ENCODE measurements at regions not wholly inside any gene's neighbourhood (a gene's known extent, or its start where the extent isn't known, plus 50 kb on each side); places are given as distances from the start of the nearest gene placed in this dataset.
"Not testable (repeated sequence)": the region's sequence is repeated elsewhere in the genome, so short reads cannot be mapped to it uniquely, and the experiment has no call there.

DNA sequence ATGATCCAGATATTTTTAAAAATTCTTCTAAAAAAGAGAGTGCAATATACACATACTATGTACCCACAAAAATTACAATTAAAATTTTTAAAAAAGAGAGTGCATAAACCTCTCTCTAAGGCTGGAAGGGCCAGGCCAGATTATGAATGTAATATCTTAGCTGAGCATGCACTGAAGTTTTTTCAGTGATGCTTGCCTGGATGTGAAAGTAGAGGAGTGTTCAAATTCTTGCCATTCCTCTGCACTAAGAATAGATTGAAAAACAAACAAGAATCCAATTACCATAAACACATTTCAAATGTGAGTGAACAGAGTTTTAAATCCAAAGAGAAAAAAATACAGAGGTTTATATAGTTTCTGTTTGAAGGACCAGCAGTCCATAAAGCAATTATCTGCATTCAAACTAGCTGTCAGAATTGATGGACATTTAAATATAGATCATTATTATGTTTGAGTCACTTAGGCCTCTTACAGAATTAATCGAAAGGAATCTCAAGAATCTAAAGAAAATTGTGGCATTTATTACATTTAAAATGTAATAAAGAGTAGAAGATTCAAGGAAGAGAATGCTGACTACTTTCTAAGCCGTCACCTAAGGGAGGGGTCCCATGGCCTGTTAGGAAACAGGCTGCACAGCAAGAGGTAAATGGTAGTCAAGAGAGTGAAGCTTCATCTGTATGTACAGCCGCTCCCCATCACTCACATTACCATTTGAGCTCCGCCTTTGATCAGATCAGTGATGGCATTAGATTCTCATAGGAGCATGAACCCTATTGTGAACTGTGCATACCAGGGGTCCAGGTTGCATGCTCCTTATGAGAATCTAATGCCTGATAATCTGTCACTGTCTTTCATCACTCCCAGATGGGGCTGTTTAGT is 159.3 kb upstream of the MDFIC2 start:
- H3K4me1 Mint-ChIP-seq (ENCODE audit: low read depth) = peaks cover 19% of the 10 kb centered on the region
- no peak for DNase-seq (ENCODE audit: low spot score)
- H3K27ac Mint-ChIP-seq (ENCODE audit: unreplicated experiment) = peak overlapping the region; percentile 47
- TF ChIP-seq, protein P1, sequence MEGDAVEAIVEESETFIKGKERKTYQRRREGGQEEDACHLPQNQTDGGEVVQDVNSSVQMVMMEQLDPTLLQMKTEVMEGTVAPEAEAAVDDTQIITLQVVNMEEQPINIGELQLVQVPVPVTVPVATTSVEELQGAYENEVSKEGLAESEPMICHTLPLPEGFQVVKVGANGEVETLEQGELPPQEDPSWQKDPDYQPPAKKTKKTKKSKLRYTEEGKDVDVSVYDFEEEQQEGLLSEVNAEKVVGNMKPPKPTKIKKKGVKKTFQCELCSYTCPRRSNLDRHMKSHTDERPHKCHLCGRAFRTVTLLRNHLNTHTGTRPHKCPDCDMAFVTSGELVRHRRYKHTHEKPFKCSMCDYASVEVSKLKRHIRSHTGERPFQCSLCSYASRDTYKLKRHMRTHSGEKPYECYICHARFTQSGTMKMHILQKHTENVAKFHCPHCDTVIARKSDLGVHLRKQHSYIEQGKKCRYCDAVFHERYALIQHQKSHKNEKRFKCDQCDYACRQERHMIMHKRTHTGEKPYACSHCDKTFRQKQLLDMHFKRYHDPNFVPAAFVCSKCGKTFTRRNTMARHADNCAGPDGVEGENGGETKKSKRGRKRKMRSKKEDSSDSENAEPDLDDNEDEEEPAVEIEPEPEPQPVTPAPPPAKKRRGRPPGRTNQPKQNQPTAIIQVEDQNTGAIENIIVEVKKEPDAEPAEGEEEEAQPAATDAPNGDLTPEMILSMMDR (IDR thresholded peaks at IDR 0.05) = no peak
- H3K27me3 Mint-ChIP-seq (ENCODE audit: low read depth) = no peaks in the 10 kb centered on the region
- H3K36me3 Mint-ChIP-seq (ENCODE audit: low read depth) = peaks cover 4% of the 10 kb centered on the region
- peaks cover 5% of the 10 kb centered on the region for H3K9me3 Mint-ChIP-seq (ENCODE audit: low read depth)
- H3K4me3 Mint-ChIP-seq (ENCODE audit: unreplicated experiment) = no peak overlapping the region

DNA sequence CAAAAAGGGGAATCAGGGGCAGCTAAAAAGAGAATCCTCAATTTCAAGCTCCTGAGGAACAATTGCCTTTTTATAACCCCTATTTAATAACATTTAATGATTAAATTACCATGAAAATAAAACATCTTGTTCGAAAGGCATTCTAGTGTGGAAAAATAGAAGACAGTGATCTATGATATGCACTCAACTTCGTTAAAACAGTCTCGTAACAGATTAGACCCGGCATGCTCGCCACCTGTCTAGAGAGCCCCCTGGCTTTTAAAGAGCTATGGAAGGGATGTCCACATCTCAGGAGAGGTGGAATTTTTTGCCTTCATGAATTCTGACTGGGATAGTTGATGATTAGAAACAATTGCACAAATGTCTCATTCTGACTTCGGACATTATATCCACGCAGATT is 153.7 kb upstream of the MDFIC2 start:
- H3K4me1 Mint-ChIP-seq (ENCODE audit: low read depth) = peaks cover 8% of the 10 kb centered on the region
- peaks cover 3% of the 10 kb centered on the region for H3K9me3 Mint-ChIP-seq (ENCODE audit: low read depth)
- TF ChIP-seq, protein P1 (IDR thresholded peaks at IDR 0.05) = no peak
- H3K27me3 Mint-ChIP-seq (ENCODE audit: low read depth) = peaks cover 13% of the 10 kb centered on the region
- H3K27ac Mint-ChIP-seq (ENCODE audit: unreplicated experiment) = no peak overlapping the region
- no peak overlapping the region for H3K4me3 Mint-ChIP-seq (ENCODE audit: unreplicated experiment)
- H3K36me3 Mint-ChIP-seq (ENCODE audit: low read depth) = peaks cover 3% of the 10 kb centered on the region
- DNase-seq (ENCODE audit: low spot score) = no peak

DNA sequence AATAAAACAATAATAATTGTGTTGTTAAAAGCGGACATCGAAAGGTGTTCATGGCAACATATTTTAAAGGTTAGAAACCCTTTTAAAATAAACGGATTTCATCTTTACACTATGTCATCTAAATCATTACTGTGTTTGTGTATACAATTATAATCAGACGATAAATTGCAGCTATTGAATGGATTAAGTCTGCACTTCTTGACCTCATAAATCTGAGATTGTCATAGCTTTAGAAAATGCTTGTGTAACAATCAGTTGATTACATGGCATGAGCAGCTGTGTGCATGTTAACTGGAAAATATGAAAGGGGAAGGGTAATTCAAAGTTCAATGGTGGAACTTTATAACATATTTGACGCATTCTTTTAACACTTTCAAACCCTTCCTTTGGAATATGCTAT is 152.4 kb upstream of the MDFIC2 start:
- H3K4me1 Mint-ChIP-seq (ENCODE audit: low read depth) = no peaks in the 10 kb centered on the region
- no peak overlapping the region for H3K4me3 Mint-ChIP-seq (ENCODE audit: unreplicated experiment)
- no peak for DNase-seq (ENCODE audit: low spot score)
- H3K27ac Mint-ChIP-seq (ENCODE audit: unreplicated experiment) = no peak overlapping the region
- H3K36me3 Mint-ChIP-seq (ENCODE audit: low read depth) = peaks cover 3% of the 10 kb centered on the region
- TF ChIP-seq, protein P1 (IDR thresholded peaks at IDR 0.05) = no peak
- peaks cover 25% of the 10 kb centered on the region for H3K27me3 Mint-ChIP-seq (ENCODE audit: low read depth)
- H3K9me3 Mint-ChIP-seq (ENCODE audit: low read depth) = peaks cover 3% of the 10 kb centered on the region

DNA sequence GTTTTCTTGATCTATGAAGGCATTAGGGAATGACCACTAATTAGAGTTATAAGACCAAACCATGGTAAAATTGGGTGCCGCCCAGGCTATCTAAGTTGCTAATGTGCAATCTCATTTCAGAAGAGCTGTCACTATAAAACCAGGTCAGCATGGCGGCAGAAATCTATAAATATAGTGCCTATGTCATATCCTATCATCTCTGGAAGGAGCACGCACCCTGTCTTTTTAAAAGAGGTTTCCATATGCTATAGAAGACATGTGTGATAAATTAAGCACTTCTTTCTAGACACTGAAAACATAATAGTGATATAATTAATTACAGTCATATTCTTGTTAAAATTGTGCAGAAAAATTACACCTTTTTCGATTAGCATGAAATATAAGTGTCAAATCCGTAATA is 152.0 kb upstream of the MDFIC2 start:
- TF ChIP-seq, protein P1 (IDR thresholded peaks at IDR 0.05) = no peak
- no peak overlapping the region for H3K4me3 Mint-ChIP-seq (ENCODE audit: unreplicated experiment)
- DNase-seq (ENCODE audit: low spot score) = no peak
- no peak overlapping the region for H3K27ac Mint-ChIP-seq (ENCODE audit: unreplicated experiment)
- no peaks in the 10 kb centered on the region for H3K4me1 Mint-ChIP-seq (ENCODE audit: low read depth)
- H3K27me3 Mint-ChIP-seq (ENCODE audit: low read depth) = peaks cover 26% of the 10 kb centered on the region
- peaks cover 3% of the 10 kb centered on the region for H3K9me3 Mint-ChIP-seq (ENCODE audit: low read depth)
- peaks cover 3% of the 10 kb centered on the region for H3K36me3 Mint-ChIP-seq (ENCODE audit: low read depth)

DNA sequence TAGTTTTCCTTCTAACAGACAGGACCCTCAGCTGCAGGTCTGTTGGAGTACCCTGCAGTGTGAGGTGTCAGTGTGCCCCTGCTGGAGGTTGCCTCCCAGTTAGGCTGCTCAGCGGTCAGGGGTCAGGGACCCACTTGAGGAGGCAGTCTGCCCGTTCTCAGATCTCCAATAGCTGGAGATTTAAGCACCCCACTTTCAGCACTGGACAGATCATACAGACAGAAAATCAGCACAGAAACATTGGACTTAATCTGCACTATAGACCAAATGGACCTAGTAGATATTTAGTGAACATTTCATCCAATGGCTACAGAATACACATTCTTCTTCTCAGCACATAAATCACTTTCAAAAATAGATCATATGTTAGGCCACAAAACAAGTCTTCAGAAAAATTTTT is 137.8 kb upstream of the MDFIC2 start:
- not testable (repeated sequence) for H3K4me3 Mint-ChIP-seq (ENCODE audit: unreplicated experiment); H3K36me3 Mint-ChIP-seq (ENCODE audit: low read depth)
- H3K9me3 Mint-ChIP-seq (ENCODE audit: low read depth) = peaks cover 32% of the 10 kb centered on the region

DNA sequence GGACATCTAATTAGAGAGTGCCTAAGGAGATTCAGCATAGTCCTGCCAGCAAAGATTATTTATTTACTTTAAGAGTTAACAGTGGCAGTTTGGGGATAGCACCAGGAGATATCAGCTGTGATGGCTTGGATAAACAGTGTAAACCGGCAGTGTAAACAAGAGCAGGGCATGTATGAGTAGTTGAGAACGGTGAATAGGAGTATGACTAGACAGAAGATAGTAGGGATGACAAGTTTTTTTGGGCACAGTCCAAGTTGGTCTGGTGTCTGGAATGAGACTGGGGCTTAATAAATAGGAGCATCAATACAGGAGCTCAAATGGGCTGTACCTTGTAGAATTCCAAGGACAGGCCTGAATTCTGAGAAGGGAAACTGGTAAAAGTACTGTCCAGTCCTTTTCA is 123.0 kb upstream of the MDFIC2 start:
- H3K27ac Mint-ChIP-seq (ENCODE audit: unreplicated experiment); DNase-seq (ENCODE audit: low spot score); H3K4me3 Mint-ChIP-seq (ENCODE audit: unreplicated experiment); H3K36me3 Mint-ChIP-seq (ENCODE audit: low read depth): not testable (repeated sequence)
- peaks cover 12% of the 10 kb centered on the region for H3K9me3 Mint-ChIP-seq (ENCODE audit: low read depth)
- peaks cover 14% of the 10 kb centered on the region for H3K4me1 Mint-ChIP-seq (ENCODE audit: low read depth)
- H3K27me3 Mint-ChIP-seq (ENCODE audit: low read depth) = peaks cover 12% of the 10 kb centered on the region

More for the DNA sequence above, 137.8 kb upstream of the MDFIC2 start:
- H3K4me1 Mint-ChIP-seq (ENCODE audit: low read depth); H3K27ac Mint-ChIP-seq (ENCODE audit: unreplicated experiment); DNase-seq (ENCODE audit: low spot score): not testable (repeated sequence)
- peaks cover 21% of the 10 kb centered on the region for H3K27me3 Mint-ChIP-seq (ENCODE audit: low read depth)
